ENCODE measurements at regions not wholly inside any gene's neighbourhood (a gene's known extent, or its start where the extent isn't known, plus 50 kb on each side); places are given as distances from the start of the nearest gene placed in this dataset.

DNA sequence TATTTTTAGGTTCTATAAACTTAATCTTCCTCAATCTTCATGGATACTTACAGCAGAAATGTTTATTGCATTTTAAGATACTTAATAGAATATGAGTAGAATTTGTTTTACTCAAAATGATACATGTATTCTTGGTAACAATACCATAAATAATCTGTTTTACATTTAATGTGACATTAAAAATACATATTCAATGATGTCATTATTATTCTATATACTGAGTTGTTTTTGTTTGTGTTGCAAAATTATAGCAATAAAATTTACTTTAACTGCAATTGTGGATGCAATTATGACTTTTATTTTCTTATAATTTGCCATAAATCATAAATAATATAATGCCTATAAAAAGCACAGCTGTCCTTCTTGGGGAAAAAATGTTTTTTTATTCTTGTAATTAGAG, 275.9 kb upstream of the CCNG1 start:
- no peak overlapping the region for H3K27ac ChIP-seq (ENCODE audit: insufficient read depth, low read length)
- H2AFZ ChIP-seq (ENCODE audit: low read length): no peak overlapping the region
- TF ChIP-seq EZH2 (IDR thresholded peaks at IDR 0.05; ENCODE audit: low read length, missing control alignments): no peak
- TF ChIP-seq, protein P1, sequence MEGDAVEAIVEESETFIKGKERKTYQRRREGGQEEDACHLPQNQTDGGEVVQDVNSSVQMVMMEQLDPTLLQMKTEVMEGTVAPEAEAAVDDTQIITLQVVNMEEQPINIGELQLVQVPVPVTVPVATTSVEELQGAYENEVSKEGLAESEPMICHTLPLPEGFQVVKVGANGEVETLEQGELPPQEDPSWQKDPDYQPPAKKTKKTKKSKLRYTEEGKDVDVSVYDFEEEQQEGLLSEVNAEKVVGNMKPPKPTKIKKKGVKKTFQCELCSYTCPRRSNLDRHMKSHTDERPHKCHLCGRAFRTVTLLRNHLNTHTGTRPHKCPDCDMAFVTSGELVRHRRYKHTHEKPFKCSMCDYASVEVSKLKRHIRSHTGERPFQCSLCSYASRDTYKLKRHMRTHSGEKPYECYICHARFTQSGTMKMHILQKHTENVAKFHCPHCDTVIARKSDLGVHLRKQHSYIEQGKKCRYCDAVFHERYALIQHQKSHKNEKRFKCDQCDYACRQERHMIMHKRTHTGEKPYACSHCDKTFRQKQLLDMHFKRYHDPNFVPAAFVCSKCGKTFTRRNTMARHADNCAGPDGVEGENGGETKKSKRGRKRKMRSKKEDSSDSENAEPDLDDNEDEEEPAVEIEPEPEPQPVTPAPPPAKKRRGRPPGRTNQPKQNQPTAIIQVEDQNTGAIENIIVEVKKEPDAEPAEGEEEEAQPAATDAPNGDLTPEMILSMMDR (conservative IDR thresholded peaks at IDR 0.05 in 1 of 2, IDR thresholded peaks at IDR 0.05 in 1 of 2; ENCODE audit: low read depth in 1 of 2, low read length in 2 of 2): no peak
- H3K79me2 ChIP-seq (ENCODE audit: control insufficient read depth, insufficient read depth, low read length): no peaks in the 10 kb centered on the region
- H3K9ac ChIP-seq (ENCODE audit: insufficient read depth, low read length): no peak overlapping the region
- H3K4me2 ChIP-seq (ENCODE audit: extremely low read depth, insufficient read depth, low read length): no peak overlapping the region
- H3K9me3 ChIP-seq (ENCODE audit: control insufficient read depth, insufficient read depth, low read depth, low read length): no peaks in the 10 kb centered on the region
- H3K27me3 ChIP-seq (ENCODE audit: control insufficient read depth, insufficient read depth, low read length): no peaks in the 10 kb centered on the region
- H3K4me1 ChIP-seq (ENCODE audit: control insufficient read depth, extremely low read depth, insufficient read depth, low read length): no peaks in the 10 kb centered on the region
- no peak overlapping the region for H3K4me3 ChIP-seq (replicated peaks in 1 of 4; ENCODE audit: control extremely low read depth in 1 of 4, insufficient read depth in 1 of 4, low read depth in 3 of 4, low read length in 4 of 4)
- DNase-seq (ENCODE audit: low read depth in 2 of 2): no peak
- H4K20me1 ChIP-seq (ENCODE audit: control insufficient read depth, extremely low read depth, insufficient read depth, low read length): no peaks in the 10 kb centered on the region
- H3K36me3 ChIP-seq (ENCODE audit: control insufficient read depth, insufficient read depth, low read length): no peaks in the 10 kb centered on the region

GRCh38 chr5:163162645-163163044, 274.8 kb upstream of the CCNG1 start:
- no peaks in the 10 kb centered on the region for H3K79me2 ChIP-seq (ENCODE audit: control insufficient read depth, insufficient read depth, low read length)
- H2AFZ ChIP-seq (ENCODE audit: low read length): no peak overlapping the region
- no peaks in the 10 kb centered on the region for H4K20me1 ChIP-seq (ENCODE audit: control insufficient read depth, extremely low read depth, insufficient read depth, low read length)
- H3K4me3 ChIP-seq (replicated peaks in 1 of 4; ENCODE audit: control extremely low read depth in 1 of 4, insufficient read depth in 1 of 4, low read depth in 3 of 4, low read length in 4 of 4): no peak overlapping the region
- no peak overlapping the region for H3K27ac ChIP-seq (ENCODE audit: insufficient read depth, low read length)
- H3K9ac ChIP-seq (ENCODE audit: insufficient read depth, low read length): no peak overlapping the region
- H3K36me3 ChIP-seq (ENCODE audit: control insufficient read depth, insufficient read depth, low read length): no peaks in the 10 kb centered on the region
- H3K27me3 ChIP-seq (ENCODE audit: control insufficient read depth, insufficient read depth, low read length): no peaks in the 10 kb centered on the region
- no peaks in the 10 kb centered on the region for H3K9me3 ChIP-seq (ENCODE audit: control insufficient read depth, insufficient read depth, low read depth, low read length)
- TF ChIP-seq EZH2 (IDR thresholded peaks at IDR 0.05; ENCODE audit: low read length, missing control alignments): no peak
- TF ChIP-seq, protein P1 (conservative IDR thresholded peaks at IDR 0.05 in 1 of 2, IDR thresholded peaks at IDR 0.05 in 1 of 2; ENCODE audit: low read depth in 1 of 2, low read length in 2 of 2): no peak
- no peak overlapping the region for H3K4me2 ChIP-seq (ENCODE audit: extremely low read depth, insufficient read depth, low read length)
- DNase-seq (ENCODE audit: low read depth in 2 of 2): no peak
- H3K4me1 ChIP-seq (ENCODE audit: control insufficient read depth, extremely low read depth, insufficient read depth, low read length): no peaks in the 10 kb centered on the region

DNA sequence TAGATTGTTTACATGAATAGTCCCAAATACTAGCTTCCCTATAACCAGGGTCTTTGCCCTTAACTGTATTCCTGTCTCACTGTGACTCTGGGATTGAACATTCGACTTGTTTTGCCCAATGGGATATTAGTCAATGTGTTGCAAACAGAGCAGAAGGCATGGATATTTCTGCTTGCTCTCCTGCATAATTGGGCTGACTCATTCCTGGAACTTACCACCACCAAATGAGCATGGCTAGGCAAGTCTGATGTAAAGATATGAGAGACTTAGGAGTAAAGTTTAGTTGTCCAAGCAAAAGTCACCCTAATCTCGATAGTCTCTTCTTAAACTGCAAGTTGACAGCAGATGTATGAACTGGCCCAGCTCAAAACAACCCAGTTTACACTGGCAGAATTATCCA, 273.5 kb upstream of the CCNG1 start:
- Histone ChIP-seq H3K27me3 (ENCODE audit: control insufficient read depth, insufficient read depth, low read length) (no peaks in the 10 kb centered on the region), H3K36me3 (ENCODE audit: control insufficient read depth, insufficient read depth, low read length) (no peaks in the 10 kb centered on the region), H3K9ac (ENCODE audit: insufficient read depth, low read length) (no peak overlapping the region), H3K4me2 (ENCODE audit: extremely low read depth, insufficient read depth, low read length) (no peak overlapping the region), H4K20me1 (ENCODE audit: control insufficient read depth, extremely low read depth, insufficient read depth, low read length) (no peaks in the 10 kb centered on the region), H3K79me2 (ENCODE audit: control insufficient read depth, insufficient read depth, low read length) (no peaks in the 10 kb centered on the region), H3K4me1 (ENCODE audit: control insufficient read depth, extremely low read depth, insufficient read depth, low read length) (no peaks in the 10 kb centered on the region), H2AFZ (ENCODE audit: low read length) (no peak overlapping the region), H3K4me3 (replicated peaks in 1 of 4; ENCODE audit: control extremely low read depth in 1 of 4, insufficient read depth in 1 of 4, low read depth in 3 of 4, low read length in 4 of 4) (no peak overlapping the region), H3K27ac (ENCODE audit: insufficient read depth, low read length) (no peak overlapping the region), H3K9me3 (ENCODE audit: control insufficient read depth, insufficient read depth, low read depth, low read length) (no peaks in the 10 kb centered on the region)
- TF ChIP-seq EZH2 (IDR thresholded peaks at IDR 0.05; ENCODE audit: low read length, missing control alignments): no peak
- TF ChIP-seq, protein P1 (conservative IDR thresholded peaks at IDR 0.05 in 1 of 2, IDR thresholded peaks at IDR 0.05 in 1 of 2; ENCODE audit: low read depth in 1 of 2, low read length in 2 of 2): no peak
- peak in 1 of 2 donors; percentile 0 for DNase-seq (ENCODE audit: low read depth in 2 of 2)
